ENCODE measurements at regions not wholly inside any gene's neighbourhood (a gene's known extent, or its start where the extent isn't known, plus 50 kb on each side); places are given as distances from the start of the nearest gene placed in this dataset.

DNA sequence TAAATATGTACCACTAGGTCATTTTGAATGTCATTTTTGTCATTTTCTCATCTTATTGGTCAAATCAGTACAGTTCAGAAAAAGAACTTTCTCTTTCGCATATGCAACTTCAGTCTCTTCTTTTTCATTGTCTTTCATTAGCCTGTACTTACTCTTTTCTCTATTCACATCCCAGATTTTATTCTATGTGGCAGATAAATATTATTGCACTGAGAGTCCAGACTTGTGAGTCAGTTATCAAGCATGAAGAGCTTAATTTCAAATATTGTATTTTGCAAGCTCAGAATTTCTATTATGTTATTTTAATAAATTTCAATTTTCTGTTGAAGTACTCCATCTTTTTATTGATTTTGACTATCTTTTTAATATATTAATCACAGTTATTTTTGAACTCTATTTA is 105.2 kb upstream of the PALMD start (continued):
- TF ChIP-seq, protein P1, sequence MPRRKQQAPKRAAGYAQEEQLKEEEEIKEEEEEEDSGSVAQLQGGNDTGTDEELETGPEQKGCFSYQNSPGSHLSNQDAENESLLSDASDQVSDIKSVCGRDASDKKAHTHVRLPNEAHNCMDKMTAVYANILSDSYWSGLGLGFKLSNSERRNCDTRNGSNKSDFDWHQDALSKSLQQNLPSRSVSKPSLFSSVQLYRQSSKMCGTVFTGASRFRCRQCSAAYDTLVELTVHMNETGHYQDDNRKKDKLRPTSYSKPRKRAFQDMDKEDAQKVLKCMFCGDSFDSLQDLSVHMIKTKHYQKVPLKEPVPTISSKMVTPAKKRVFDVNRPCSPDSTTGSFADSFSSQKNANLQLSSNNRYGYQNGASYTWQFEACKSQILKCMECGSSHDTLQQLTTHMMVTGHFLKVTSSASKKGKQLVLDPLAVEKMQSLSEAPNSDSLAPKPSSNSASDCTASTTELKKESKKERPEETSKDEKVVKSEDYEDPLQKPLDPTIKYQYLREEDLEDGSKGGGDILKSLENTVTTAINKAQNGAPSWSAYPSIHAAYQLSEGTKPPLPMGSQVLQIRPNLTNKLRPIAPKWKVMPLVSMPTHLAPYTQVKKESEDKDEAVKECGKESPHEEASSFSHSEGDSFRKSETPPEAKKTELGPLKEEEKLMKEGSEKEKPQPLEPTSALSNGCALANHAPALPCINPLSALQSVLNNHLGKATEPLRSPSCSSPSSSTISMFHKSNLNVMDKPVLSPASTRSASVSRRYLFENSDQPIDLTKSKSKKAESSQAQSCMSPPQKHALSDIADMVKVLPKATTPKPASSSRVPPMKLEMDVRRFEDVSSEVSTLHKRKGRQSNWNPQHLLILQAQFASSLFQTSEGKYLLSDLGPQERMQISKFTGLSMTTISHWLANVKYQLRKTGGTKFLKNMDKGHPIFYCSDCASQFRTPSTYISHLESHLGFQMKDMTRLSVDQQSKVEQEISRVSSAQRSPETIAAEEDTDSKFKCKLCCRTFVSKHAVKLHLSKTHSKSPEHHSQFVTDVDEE (CRISPR knock-in tag; IDR thresholded peaks at IDR 0.05), result no peak

DNA sequence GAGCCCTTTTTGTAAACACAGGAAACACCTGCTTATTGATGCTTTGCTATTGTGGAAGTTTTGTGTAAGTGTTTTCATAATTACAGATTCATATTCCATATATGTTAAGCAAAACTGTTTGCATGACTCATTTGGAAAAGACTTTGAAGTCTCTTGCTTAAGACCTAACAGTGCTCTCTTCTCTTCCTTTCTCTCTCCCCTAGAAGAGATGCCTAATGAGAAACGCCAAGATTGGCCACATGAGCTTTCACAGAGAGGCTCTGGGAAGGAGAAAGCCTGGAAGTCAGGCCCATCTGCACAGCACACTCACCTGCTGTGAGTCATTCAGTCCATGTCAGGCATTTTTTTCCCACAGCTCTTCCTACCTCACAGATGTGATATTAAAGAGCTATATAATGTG is 101.6 kb upstream of the PALMD start:
- ATAC-seq, result peak; percentile 36; the same call in 2 of the 3 replicates
- TF ChIP-seq TOX (CRISPR knock-in tag; IDR thresholded peaks at IDR 0.05; ENCODE audit: borderline replicate concordance), result no peak
- TF ChIP-seq ZNF70 (CRISPR knock-in tag; IDR thresholded peaks at IDR 0.05), result no peak
- TF ChIP-seq, protein P2, sequence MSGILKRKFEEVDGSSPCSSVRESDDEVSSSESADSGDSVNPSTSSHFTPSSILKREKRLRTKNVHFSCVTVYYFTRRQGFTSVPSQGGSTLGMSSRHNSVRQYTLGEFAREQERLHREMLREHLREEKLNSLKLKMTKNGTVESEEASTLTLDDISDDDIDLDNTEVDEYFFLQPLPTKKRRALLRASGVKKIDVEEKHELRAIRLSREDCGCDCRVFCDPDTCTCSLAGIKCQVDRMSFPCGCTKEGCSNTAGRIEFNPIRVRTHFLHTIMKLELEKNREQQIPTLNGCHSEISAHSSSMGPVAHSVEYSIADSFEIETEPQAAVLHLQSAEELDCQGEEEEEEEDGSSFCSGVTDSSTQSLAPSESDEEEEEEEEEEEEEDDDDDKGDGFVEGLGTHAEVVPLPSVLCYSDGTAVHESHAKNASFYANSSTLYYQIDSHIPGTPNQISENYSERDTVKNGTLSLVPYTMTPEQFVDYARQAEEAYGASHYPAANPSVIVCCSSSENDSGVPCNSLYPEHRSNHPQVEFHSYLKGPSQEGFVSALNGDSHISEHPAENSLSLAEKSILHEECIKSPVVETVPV (CRISPR knock-in tag; IDR thresholded peaks at IDR 0.05), result no peak
- TF ChIP-seq, protein P3, sequence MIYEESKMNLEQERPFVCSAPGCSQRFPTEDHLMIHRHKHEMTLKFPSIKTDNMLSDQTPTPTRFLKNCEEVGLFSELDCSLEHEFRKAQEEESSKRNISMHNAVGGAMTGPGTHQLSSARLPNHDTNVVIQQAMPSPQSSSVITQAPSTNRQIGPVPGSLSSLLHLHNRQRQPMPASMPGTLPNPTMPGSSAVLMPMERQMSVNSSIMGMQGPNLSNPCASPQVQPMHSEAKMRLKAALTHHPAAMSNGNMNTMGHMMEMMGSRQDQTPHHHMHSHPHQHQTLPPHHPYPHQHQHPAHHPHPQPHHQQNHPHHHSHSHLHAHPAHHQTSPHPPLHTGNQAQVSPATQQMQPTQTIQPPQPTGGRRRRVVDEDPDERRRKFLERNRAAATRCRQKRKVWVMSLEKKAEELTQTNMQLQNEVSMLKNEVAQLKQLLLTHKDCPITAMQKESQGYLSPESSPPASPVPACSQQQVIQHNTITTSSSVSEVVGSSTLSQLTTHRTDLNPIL (CRISPR knock-in tag; IDR thresholded peaks at IDR 0.05; ENCODE audit: low read depth), result no peak
- TF ChIP-seq BACH2 (CRISPR knock-in tag; IDR thresholded peaks at IDR 0.05; ENCODE audit: borderline replicate concordance), result no peak
- no peak for TF ChIP-seq ZC3H10 (CRISPR knock-in tag; IDR thresholded peaks at IDR 0.05)
- TF ChIP-seq ESRRG (CRISPR knock-in tag; IDR thresholded peaks at IDR 0.05), result no peak
- no peak for TF ChIP-seq ZFP3 (CRISPR knock-in tag; IDR thresholded peaks at IDR 0.05)

DNA sequence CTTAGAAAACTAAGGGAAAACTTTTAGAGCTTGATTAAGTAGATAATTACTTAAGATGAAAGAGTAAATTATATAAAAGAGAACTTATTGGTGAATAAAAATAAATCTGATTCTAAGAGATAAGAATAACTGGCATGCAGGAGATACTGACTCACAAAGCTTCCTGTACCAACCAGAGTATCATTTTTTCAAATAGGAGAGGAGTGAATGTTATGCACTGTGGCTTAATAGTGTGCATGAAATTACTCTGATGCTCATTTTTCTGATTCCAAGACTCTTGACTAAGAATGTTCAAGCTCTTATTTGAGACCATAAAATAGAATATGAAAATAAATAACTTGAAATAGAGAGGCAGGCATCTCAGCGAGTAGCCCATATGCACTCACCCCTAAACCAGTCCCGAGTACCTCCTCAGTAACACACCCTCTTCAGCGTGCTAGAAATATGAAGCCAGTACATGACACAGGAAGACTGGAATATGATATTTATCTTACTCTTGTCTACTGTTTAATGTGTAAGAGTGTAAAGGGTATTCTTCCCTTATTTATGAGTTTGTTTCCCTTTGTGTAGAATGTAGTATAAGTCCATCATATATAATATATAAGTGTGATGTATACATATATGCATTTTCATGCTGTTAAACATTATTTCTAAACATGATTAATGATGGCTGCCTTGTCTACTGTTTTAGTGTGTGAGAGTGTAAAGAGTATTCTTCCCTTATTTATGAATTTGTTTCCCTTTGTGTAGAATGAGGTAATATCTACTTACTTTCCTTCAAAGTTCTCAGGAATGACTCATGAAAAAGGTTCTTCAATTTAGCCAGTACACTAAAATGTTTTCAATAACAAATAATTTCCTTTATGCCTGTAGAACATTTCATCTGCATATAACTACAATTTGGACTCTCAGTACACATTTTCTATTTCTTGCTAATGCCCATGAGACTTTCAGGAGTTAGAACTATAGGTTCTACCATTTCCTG is 99.2 kb upstream of the PALMD start:
- ATAC-seq, result peak; percentile 77
- TF ChIP-seq RARB (CRISPR knock-in tag; IDR thresholded peaks at IDR 0.05) (no peak), ZFP3 (CRISPR knock-in tag; IDR thresholded peaks at IDR 0.05) (no peak), ISL1 (CRISPR knock-in tag; IDR thresholded peaks at IDR 0.05) (no peak), CSDC2 (CRISPR knock-in tag; IDR thresholded peaks at IDR 0.05) (no peak), OSR1 (CRISPR knock-in tag; IDR thresholded peaks at IDR 0.05) (no peak), ZFP30 (CRISPR knock-in tag; IDR thresholded peaks at IDR 0.05) (no peak), BACH2 (CRISPR knock-in tag; IDR thresholded peaks at IDR 0.05; ENCODE audit: borderline replicate concordance) (no peak), ZNF70 (CRISPR knock-in tag; IDR thresholded peaks at IDR 0.05) (no peak), TOX (CRISPR knock-in tag; IDR thresholded peaks at IDR 0.05; ENCODE audit: borderline replicate concordance) (no peak), SNAI2 (CRISPR knock-in tag; IDR thresholded peaks at IDR 0.05) (no peak), ARNTL (CRISPR knock-in tag; IDR thresholded peaks at IDR 0.05; ENCODE audit: borderline replicate concordance, low read depth) (no peak), ZC3H10 (CRISPR knock-in tag; IDR thresholded peaks at IDR 0.05) (no peak), PPARA (CRISPR knock-in tag; IDR thresholded peaks at IDR 0.05; ENCODE audit: borderline replicate concordance) (no peak), ZNF8 (CRISPR knock-in tag; IDR thresholded peaks at IDR 0.05) (no peak), ZNF565 (CRISPR knock-in tag; conservative IDR thresholded peaks at IDR 0.05; ENCODE audit: low read depth) (no peak), ESRRG (CRISPR knock-in tag; IDR thresholded peaks at IDR 0.05) (no peak), GLIS3 (CRISPR knock-in tag; IDR thresholded peaks at IDR 0.05) (no peak)
- TF ChIP-seq, protein P2 (CRISPR knock-in tag; IDR thresholded peaks at IDR 0.05), result no peak
- TF ChIP-seq, protein P1 (CRISPR knock-in tag; IDR thresholded peaks at IDR 0.05), result no peak
- TF ChIP-seq, protein P4, sequence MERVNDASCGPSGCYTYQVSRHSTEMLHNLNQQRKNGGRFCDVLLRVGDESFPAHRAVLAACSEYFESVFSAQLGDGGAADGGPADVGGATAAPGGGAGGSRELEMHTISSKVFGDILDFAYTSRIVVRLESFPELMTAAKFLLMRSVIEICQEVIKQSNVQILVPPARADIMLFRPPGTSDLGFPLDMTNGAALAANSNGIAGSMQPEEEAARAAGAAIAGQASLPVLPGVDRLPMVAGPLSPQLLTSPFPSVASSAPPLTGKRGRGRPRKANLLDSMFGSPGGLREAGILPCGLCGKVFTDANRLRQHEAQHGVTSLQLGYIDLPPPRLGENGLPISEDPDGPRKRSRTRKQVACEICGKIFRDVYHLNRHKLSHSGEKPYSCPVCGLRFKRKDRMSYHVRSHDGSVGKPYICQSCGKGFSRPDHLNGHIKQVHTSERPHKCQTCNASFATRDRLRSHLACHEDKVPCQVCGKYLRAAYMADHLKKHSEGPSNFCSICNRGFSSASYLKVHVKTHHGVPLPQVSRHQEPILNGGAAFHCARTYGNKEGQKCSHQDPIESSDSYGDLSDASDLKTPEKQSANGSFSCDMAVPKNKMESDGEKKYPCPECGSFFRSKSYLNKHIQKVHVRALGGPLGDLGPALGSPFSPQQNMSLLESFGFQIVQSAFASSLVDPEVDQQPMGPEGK (CRISPR knock-in tag; IDR thresholded peaks at IDR 0.05; ENCODE audit: borderline replicate concordance), result no peak

Measured in SK-N-SH treated with all-trans-retinoic acid at 6 μM for 48 hours (cell line).